GM03348 (cell line): ENCODE measurements at regions not wholly inside any gene's neighbourhood (a gene's known extent, or its start where the extent isn't known, plus 50 kb on each side); places are given as distances from the start of the nearest gene placed in this dataset.
"Not testable (repeated sequence)": the region's sequence is repeated elsewhere in the genome, so short reads cannot be mapped to it uniquely, and the experiment has no call there.

ENCODE experiments used
- DNase-seq: peaks from one replicate; pipeline ENCODE4 v3.0.0; 2012; ENCODE audit warnings: low spot score

DNA sequence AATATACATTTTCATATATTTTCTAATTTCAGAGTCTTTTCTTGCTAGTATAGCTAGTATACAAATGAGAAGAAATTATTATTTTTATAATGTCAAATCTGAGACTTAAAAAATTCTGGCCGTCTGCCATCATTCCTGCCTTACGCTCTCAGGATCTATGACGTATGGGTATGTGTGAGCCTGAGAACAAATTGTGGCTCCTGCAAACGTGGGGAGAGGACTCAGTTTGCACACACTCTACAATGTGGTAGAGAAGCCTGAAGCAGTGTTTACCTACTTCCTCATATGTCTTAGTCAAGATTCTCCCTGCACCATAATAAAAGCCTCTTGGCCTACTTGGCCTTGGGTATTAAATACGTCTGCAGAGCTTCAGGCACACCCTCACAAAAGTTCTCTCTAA, 825.4 kb downstream of the SEMA5A start:
- no peak for DNase-seq

DNA sequence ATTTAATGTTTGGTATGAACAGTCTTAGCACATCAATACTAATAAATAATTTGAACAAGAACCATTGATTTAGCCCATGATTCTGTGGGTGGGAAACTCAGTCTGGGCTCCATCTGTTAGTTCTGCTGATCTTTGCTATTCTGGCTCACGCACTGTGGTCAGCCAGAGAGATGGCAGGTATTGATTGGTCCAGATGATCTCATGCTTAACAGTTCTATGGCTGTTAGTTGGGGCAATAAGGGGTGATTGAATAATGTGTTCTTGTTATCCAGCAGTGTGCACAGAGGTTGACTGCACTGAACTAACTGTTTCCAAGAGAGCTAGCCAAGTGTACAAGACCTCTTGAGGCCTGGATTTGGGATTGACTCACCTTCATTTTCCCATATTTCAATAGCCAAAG, 824.3 kb downstream of the SEMA5A start:
- no peak for DNase-seq

- DNase-seq: no peak
Observed at GRCh38 chr5:8726383-8727036, 819.4 kb downstream of the SEMA5A start.

DNA sequence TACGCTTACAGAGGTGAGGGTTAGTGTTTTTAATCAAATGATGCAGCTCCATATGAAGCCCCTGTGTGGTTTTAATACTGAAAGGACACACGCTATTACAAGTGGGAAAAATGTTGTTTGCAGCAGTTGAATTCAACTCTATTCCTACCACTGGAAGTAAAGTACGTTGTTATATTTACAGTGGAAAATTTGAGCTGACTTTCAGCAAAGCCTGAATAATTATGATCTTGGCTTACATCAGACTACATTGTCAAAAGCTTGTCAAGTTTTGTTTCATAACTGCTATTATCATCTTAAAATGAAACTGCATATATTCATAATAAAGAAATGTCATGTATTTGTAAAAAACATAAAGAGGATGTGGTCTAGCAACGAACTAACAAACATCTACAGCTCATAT, 818.5 kb downstream of the SEMA5A start:
- DNase-seq: no peak

- peak; percentile 36 for DNase-seq
Observed at GRCh38 chr5:8729437-8729836, 816.4 kb downstream of the SEMA5A start.

GRCh38 chr5:8730194-8730593, 815.7 kb downstream of the SEMA5A start:
- peak; percentile 38 for DNase-seq

GRCh38 chr5:8731110-8731509, 814.8 kb downstream of the SEMA5A start:
- DNase-seq: not testable (repeated sequence)

DNA sequence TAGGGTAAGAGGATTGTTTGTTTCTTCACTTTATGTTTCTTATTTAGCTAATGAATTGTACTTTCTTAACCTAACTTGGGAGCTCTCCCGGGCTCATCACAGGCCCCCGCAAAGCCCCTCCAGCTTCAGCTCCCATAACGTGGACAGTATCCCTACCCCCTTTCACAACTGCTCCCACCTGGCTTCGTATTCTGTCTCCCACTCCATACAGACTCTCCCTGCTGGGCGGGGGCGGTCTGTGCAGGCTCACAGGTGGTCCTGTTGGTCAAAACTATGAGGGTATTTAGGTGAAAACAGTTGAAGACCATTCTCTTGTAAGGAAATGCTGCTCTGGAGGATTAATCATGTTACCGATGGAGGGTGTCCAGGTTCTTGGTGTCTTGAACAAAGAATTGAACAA, 805.3 kb downstream of the SEMA5A start:
- no peak for DNase-seq

DNA sequence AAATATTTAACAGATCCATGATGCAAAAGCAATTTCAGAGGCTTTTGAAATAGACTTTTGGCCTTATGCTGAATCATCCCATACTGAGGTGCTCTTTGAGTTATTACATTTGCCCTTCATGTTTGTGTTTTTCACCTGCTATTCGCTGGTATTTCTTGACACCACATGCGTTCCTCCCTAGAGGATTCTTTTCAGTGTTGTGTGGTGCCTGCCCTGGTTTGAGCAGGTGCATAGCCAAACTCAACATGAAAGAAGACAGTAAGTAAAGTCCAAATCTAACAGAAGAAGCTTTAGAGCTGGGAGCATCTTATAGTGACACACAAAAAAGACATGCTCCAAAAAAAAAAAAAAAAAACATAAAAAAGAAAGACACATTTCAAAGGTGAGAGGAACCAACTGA, 796.3 kb downstream of the SEMA5A start:
- DNase-seq: no peak

- DNase-seq: no peak
Observed at GRCh38 chr5:8750100-8750499, 795.8 kb downstream of the SEMA5A start.

DNA sequence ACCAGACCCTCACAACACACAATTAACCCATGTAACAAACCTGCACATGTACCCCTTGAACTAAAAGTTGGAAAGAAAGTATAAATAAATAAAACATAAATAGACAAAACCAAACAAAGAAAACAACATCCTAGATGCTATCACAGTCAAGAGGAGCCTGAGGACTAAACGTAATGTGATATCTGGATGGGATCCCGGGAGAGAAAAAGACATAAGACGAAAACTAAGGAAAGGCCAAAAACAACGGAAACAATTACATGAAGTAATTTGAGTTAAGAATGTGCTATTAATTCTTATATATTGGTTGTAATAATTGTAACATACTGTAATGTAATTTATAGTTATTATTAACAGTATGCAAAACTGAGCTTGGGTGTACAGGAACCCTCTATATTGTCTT, 793.9 kb downstream of the SEMA5A start:
- DNase-seq: no peak

DNA sequence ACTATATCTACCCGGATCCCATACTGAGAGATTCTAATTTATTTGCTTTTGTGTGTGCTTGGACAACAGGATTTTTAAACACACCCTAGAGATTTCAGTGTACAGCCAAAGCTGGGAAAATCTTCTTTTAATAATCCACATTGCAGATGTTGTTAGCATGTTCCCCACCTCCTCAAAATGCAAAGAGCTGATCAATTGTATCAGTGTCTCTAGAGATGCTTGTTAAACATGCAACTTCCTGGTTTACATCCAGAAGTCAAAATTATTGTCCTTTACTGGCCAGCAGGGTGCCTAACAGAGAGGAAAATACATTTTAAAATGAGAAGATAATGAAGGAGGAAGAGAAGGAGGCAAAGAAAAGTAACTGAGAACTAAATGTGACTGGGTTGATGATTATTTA, 793.3 kb downstream of the SEMA5A start:
- no peak for DNase-seq

DNA sequence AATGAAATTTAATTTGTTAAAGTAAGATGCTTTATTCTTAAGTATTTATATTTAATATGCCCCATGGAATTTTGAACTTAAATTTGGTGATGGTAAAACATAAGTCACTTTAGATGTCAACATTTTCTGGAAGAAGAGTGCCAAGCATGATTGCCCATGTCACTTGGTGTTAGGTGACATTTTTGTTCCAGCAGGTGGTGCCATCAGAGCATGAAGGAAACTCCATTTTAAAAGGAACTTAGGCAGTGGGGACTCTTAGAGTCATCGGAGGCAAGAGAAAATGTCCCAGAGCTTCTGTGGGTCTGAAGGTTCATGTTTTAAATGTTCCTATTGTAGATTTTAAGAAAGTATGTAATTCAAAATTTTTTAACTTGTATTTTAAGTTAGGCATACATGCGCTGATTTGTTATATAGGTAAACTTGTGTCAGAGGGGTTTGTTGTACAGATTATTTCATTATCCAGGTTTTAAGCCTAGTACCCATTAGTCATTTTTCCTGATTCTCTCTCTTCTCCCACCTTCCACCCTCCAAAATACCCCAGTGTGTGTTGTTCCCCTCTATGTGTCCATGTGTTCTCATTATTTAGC, 789.3 kb downstream of the SEMA5A start:
- DNase-seq: peak; percentile 46

- DNase-seq: no peak
Observed at GRCh38 chr5:8765886-8766285, 780.0 kb downstream of the SEMA5A start.

DNA sequence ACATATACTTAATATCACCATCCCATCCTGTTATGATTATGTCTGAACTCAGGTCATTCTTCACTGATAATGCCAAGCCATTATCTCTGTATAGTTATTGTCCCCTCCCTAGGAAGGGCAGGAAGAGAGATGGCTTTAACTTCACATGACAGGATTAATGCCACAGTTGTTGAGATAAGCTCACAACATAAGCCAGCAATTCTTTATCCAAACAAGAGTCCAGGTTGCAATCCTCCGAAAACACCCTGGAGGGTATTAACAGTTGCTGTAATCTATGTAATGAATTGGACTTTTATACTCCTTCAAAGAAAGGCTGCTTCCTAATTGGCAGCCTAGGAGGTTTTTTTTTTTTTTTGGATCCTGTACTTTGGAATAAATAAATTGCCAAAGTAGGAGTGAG, 779.4 kb downstream of the SEMA5A start:
- DNase-seq: no peak

- no peak for DNase-seq
Observed at GRCh38 chr5:8767111-8767510, 778.8 kb downstream of the SEMA5A start.

DNA sequence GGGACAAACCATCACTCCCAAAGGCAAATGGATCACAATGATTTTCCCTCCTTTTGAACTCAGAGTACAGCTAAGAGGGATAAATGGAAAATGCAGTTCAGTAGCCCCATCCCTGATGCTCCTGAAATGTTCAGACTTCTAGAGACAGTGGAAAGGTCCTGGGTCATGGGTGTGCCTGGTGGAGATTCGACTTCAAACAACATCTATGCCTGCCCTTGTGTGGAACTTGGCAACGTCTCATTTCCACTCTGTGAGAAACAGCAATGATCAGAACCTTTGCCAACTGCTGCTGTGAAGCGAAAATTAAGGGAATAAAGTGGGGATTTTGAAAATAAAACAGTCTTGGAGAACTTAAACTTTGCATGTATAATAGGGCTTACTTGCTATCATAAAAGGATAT, 778.1 kb downstream of the SEMA5A start:
- no peak for DNase-seq

DNA sequence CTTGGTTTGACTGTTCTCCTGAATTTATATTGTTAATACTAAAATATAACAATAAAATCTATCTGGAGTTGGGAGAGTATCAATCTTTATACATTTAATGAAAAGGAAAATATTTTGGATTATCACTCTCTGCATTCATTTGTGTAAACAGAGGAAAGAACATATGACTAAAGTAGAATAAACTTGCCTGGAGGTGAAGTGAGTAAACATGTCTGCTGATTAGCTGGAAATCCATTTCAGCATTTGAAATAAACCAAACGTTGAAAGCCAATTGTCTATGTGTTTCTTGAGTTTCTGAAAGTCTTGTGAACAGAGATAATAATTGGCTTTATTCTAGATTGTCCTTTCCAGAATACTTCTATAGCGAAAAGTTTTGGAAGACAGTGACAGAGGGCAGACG, 776.2 kb downstream of the SEMA5A start:
- DNase-seq: no peak

DNA sequence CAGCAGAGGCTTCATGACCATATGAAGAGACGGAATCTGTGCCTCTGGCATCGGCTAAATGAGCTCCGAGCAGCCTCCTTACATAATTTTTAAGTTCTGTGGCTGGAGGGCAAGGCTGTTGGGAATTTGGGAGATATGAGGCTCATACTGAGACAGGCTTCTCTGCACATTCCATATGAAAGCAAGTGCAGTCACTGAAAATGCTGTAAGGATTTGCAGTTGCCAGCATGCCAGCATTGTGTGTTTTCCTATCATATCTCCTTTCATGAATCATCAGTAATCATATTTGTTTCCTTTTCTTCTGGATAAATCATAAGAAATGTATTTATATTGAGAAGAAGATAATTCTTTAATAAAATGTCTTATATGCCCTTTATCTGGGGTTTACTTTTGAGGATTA, 775.4 kb downstream of the SEMA5A start:
- DNase-seq: no peak

GRCh38 chr5:8773046-8773615, 772.7 kb downstream of the SEMA5A start:
- peak; percentile 19 for DNase-seq

DNA sequence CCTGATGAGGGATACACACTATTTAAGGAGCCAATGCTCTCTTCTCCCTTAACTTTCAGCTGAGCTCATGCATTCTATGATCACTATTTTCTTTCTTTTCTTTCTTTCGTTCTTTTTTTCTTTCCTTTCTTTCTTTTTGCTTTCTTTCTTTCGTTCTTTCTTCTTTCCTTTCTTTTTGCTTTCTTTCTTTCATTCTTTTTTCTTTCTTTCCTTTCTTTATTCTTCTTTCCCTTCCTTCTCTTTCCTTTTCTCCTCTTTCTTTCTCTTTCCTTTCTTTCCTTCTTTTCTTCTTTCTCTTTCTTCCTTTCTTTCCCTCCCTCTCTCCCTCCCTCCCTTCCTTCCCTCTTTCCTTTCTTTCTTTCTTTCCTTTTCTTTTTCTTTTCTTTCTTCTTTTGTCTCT, 761.2 kb downstream of the SEMA5A start:
- no peak for DNase-seq

DNA sequence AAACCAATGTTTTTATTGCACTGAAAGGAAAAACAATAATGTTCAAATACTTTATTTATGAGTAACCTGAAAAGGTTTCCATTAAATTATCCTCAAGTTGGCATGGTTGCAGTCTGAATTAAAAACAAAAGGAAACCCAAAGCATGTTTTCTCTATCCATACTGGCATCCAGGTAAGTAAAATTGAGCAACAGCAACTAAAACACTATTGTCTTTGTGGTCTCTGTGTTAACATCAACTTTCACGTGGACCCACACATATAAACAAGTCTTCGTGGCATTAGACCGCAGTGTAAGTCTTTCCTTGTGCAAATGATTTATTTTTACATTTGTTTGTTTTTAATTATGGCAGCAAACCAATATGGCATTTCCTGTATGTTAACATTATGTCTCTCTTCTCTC, 757.6 kb downstream of the SEMA5A start:
- DNase-seq: no peak

GRCh38 chr5:8805653-8806052, 740.2 kb downstream of the SEMA5A start:
- DNase-seq: no peak

DNA sequence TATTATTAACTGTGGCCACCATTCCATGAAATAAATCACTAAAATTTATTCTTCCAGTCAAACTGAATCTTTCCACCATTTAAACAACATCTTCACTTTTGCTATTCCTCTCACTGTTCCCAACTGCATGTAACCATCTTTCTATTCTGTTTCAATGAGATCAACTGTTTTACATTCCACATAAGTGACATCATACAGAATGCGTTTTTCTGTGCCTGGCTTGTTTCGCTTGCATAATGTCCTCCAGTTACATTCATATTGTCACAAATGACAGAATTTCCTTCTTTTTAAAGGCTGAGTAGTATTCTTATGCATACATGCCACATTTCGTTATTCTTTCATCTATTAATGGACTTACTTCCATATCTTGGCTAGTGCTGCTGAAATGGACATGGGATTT, 738.2 kb downstream of the SEMA5A start:
- no peak for DNase-seq
